SU-DHL-6 (cell line): ENCODE measurements at regions not wholly inside any gene's neighbourhood (a gene's known extent, or its start where the extent isn't known, plus 50 kb on each side); places are given as distances from the start of the nearest gene placed in this dataset.

Source experiments
- H2AFZ ChIP-seq: fragments of 200-600 bp; sonication (generic); 2 replicates; pipeline ENCODE4 v1.6.1; 2014; ENCODE audit warnings: low read depth, mild to moderate bottlenecking, moderate library complexity, mixed read lengths, antibody characterized with exemption, low read length; ENCODE audit not compliant: severe bottlenecking
- H3F3A ChIP-seq: fragments of 200-600 bp; shearing (Covaris generic); 2 replicates; pipeline ENCODE4 v1.6.0; 2016; ENCODE audit warnings: antibody characterized with exemption, mild to moderate bottlenecking; ENCODE audit not compliant: insufficient read depth
- H3K27ac ChIP-seq: fragments of 200-600 bp; sonication (generic); 2 replicates; pipeline ENCODE4 v1.5.1; 2016; ENCODE audit warnings: low read depth, mild to moderate bottlenecking, low read length, moderate library complexity, mixed read lengths
- H3K27me3 ChIP-seq: fragments of 200-600 bp; sonication (generic), shearing (Covaris generic); 2 replicates; pipeline ENCODE4 v1.6.0; 2014; ENCODE audit warnings: mild to moderate bottlenecking, low read length
- H3K36me3 ChIP-seq: fragments of 200-600 bp; sonication (generic); 2 replicates; pipeline ENCODE4 v1.6.1; 2014; ENCODE audit warnings: mild to moderate bottlenecking, low read length, mixed read lengths
- H3K4me2 ChIP-seq: fragments of 300-600, 200-600 bp; shearing (Covaris generic), sonication (generic); 2 replicates; pipeline ENCODE4 v1.6.0; 2014; ENCODE audit warnings: low read length, low read depth, mild to moderate bottlenecking; ENCODE audit not compliant: poor library complexity, severe bottlenecking
- H3K4me3 ChIP-seq: fragments of 200-600 bp; sonication (generic); 2 replicates; pipeline ENCODE4 v1.5.1; 2014; ENCODE audit warnings: antibody characterized with exemption, low read length, mild to moderate bottlenecking, mixed read lengths; ENCODE audit not compliant: insufficient read depth, poor library complexity, severe bottlenecking
- H3K79me2 ChIP-seq: fragments of 200-600 bp; sonication (generic); 2 replicates; pipeline ENCODE4 v1.6.1; 2014; ENCODE audit warnings: mild to moderate bottlenecking, low read length, moderate library complexity; ENCODE audit not compliant: insufficient read depth
- H3K9ac ChIP-seq: fragments of 200-600 bp; sonication (generic); 2 replicates; pipeline ENCODE4 v1.7.0; 2014; ENCODE audit warnings: mild to moderate bottlenecking, low read length
- H3K9me2 ChIP-seq: fragments of 200-600 bp; sonication (generic); replicated peaks from 2 replicates; pipeline ENCODE4 v1.6.1; 2014; ENCODE audit warnings: low read length; ENCODE audit not compliant: insufficient read depth
- H3K9me3 ChIP-seq: fragments of 200-600 bp; sonication (generic); 2 replicates; pipeline ENCODE4 v1.6.1; 2014; ENCODE audit warnings: low read length, mixed read lengths; ENCODE audit not compliant: insufficient read depth
- H4K20me1 ChIP-seq: fragments of 200-600 bp; sonication (generic); 2 replicates; pipeline ENCODE4 v1.6.1; 2014; ENCODE audit warnings: low read depth, mild to moderate bottlenecking, antibody characterized with exemption, low read length, moderate library complexity, mixed read lengths
- EZH2phosphoT487 ChIP-seq: fragments of 200-600 bp; sonication (generic), shearing (Covaris generic); conservative IDR thresholded peaks from 2 replicates; pipeline ENCODE4 v1.6.1; 2018; ENCODE audit warnings: mild to moderate bottlenecking, antibody characterized with exemption, low read length, moderate library complexity, mixed read lengths
- TF ChIP-seq, protein P1 (sequence below): fragments of 200-600 bp; sonication (generic); IDR thresholded peaks from one replicate; pipeline ENCODE4 v1.5.1; 2017; ENCODE audit warnings: antibody characterized with exemption, mild to moderate bottlenecking, low read length, moderate library complexity; ENCODE audit not compliant: insufficient read depth, poor library complexity, severe bottlenecking

DNA sequence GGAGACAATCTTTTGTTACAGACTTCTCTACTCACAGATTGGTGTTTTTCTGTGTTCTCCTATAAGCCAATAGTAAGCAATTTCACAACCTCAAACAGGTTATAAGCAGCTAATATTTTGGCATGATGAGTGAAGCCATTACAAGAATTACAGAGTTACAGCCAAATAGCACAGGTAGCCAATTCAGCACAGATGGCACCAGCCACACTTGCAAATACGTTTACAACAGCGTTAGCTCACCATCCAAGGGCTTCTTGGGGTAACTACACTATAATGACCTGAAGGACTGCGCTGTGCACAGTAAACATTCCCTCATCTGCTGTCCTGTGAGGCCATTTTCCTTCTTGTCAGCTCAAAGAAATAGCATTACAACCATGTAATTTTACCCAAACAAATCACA lies 428.6 kb downstream of the TCERG1L start:
- H3K9ac ChIP-seq: no peak overlapping the region
- no peaks in the 10 kb centered on the region for H3K79me2 ChIP-seq
- H3K9me2 ChIP-seq: no peaks in the 10 kb centered on the region
- no peaks in the 10 kb centered on the region for H3K9me3 ChIP-seq
- H3K27ac ChIP-seq: no peak overlapping the region
- TF ChIP-seq EZH2phosphoT487: no peak
- TF ChIP-seq, protein P1, sequence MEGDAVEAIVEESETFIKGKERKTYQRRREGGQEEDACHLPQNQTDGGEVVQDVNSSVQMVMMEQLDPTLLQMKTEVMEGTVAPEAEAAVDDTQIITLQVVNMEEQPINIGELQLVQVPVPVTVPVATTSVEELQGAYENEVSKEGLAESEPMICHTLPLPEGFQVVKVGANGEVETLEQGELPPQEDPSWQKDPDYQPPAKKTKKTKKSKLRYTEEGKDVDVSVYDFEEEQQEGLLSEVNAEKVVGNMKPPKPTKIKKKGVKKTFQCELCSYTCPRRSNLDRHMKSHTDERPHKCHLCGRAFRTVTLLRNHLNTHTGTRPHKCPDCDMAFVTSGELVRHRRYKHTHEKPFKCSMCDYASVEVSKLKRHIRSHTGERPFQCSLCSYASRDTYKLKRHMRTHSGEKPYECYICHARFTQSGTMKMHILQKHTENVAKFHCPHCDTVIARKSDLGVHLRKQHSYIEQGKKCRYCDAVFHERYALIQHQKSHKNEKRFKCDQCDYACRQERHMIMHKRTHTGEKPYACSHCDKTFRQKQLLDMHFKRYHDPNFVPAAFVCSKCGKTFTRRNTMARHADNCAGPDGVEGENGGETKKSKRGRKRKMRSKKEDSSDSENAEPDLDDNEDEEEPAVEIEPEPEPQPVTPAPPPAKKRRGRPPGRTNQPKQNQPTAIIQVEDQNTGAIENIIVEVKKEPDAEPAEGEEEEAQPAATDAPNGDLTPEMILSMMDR: no peak
- no peak overlapping the region for H3K4me3 ChIP-seq
- H2AFZ ChIP-seq: no peak overlapping the region
- no peaks in the 10 kb centered on the region for H3F3A ChIP-seq
- no peaks in the 10 kb centered on the region for H4K20me1 ChIP-seq
- no peaks in the 10 kb centered on the region for H3K27me3 ChIP-seq
- H3K36me3 ChIP-seq: no peaks in the 10 kb centered on the region
- H3K4me2 ChIP-seq: no peak overlapping the region

GRCh38 chr10:130884456-130884855 lies 427.1 kb downstream of the TCERG1L start:
- Histone ChIP-seq H3K9ac (no peak overlapping the region), H3K4me2 (no peak overlapping the region), H3K9me3 (no peaks in the 10 kb centered on the region)

GRCh38 chr10:130885021-130885655 lies 426.4 kb downstream of the TCERG1L start:
- Histone ChIP-seq H3K9me3 (no peaks in the 10 kb centered on the region), H3K4me3 (no peak overlapping the region), H4K20me1 (no peaks in the 10 kb centered on the region), H3F3A (no peaks in the 10 kb centered on the region), H3K9me2 (no peaks in the 10 kb centered on the region), H3K27me3 (no peaks in the 10 kb centered on the region), H3K27ac (no peak overlapping the region), H3K36me3 (no peaks in the 10 kb centered on the region), H2AFZ (no peak overlapping the region), H3K9ac (no peak overlapping the region), H3K4me2 (no peak overlapping the region), H3K79me2 (no peaks in the 10 kb centered on the region)
- no peak for TF ChIP-seq EZH2phosphoT487
- TF ChIP-seq, protein P1: no peak

More at GRCh38 chr10:130884456-130884855, 427.1 kb downstream of the TCERG1L start:
- no peak for TF ChIP-seq EZH2phosphoT487
- TF ChIP-seq, protein P1: no peak
- H3K27me3 ChIP-seq: no peaks in the 10 kb centered on the region
- H3F3A ChIP-seq: no peaks in the 10 kb centered on the region
- H3K4me3 ChIP-seq: no peak overlapping the region
- H2AFZ ChIP-seq: no peak overlapping the region
- H3K27ac ChIP-seq: no peak overlapping the region
- no peaks in the 10 kb centered on the region for H3K79me2 ChIP-seq
- no peaks in the 10 kb centered on the region for H3K36me3 ChIP-seq
- H4K20me1 ChIP-seq: no peaks in the 10 kb centered on the region
- H3K9me2 ChIP-seq: no peaks in the 10 kb centered on the region
